Astrocyte (in vitro differentiated cells and primary cell): ENCODE measurements at regions not wholly inside any gene's neighbourhood (a gene's known extent, or its start where the extent isn't known, plus 50 kb on each side); places are given as distances from the start of the nearest gene placed in this dataset.

Experiments used
- EZH2 ChIP-seq: IDR thresholded peaks from 2 replicates; pipeline ENCODE4 v1.6.1; 2012; ENCODE audit warnings: mild to moderate bottlenecking, low read length, inconsistent platforms; ENCODE audit not compliant: insufficient read depth
- TF ChIP-seq, protein P1 (sequence below): IDR thresholded peaks from 2 replicates; pipeline ENCODE4 v1.5.1; 2011; ENCODE audit warnings: low read depth, mild to moderate bottlenecking, inconsistent platforms, low read length, moderate library complexity; ENCODE audit not compliant: insufficient read depth

GRCh38 chr11:130775306-130776060 lies 140.8 kb downstream of the SNX19 start:
- TF ChIP-seq, protein P1, sequence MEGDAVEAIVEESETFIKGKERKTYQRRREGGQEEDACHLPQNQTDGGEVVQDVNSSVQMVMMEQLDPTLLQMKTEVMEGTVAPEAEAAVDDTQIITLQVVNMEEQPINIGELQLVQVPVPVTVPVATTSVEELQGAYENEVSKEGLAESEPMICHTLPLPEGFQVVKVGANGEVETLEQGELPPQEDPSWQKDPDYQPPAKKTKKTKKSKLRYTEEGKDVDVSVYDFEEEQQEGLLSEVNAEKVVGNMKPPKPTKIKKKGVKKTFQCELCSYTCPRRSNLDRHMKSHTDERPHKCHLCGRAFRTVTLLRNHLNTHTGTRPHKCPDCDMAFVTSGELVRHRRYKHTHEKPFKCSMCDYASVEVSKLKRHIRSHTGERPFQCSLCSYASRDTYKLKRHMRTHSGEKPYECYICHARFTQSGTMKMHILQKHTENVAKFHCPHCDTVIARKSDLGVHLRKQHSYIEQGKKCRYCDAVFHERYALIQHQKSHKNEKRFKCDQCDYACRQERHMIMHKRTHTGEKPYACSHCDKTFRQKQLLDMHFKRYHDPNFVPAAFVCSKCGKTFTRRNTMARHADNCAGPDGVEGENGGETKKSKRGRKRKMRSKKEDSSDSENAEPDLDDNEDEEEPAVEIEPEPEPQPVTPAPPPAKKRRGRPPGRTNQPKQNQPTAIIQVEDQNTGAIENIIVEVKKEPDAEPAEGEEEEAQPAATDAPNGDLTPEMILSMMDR, result no peak
- no peak for TF ChIP-seq EZH2
